IMR-90 (cell line): ENCODE measurements at regions not wholly inside any gene's neighbourhood (a gene's known extent, or its start where the extent isn't known, plus 50 kb on each side); places are given as distances from the start of the nearest gene placed in this dataset.
A peak's percentile ranks its signal among the peaks of the same experiment; 100 is the strongest.
"Not testable (repeated sequence)": the region's sequence is repeated elsewhere in the genome, so short reads cannot be mapped to it uniquely, and the experiment has no call there.

Experiments
- ATAC-seq: fragments of 200-7000 bp; cut with Tn5 transposase; 2 replicates; pipeline ENCODE4 v1.9.1; 2020; ENCODE audit warnings: low read depth, mild to moderate bottlenecking, moderate library complexity
- BruUV-seq: library from RNA; stranded (reverse); fragments of 400-500 nt; replicated peaks from 2 replicates; lab custom pipeline; 2021; lab: Mats Ljungman, UMichigan
- CTCF ChIA-PET: fragments of 300-600 bp; formaldehyde crosslinking; extraction: SDS; loops from one replicate; lab custom pipeline; 2021; ENCODE audit warnings: antibody characterized with exemption; lab: Yijun Ruan, JAX
- POLR2A ChIA-PET: fragments of 300-600 bp; sonication (Branson Sonifier 250); formaldehyde crosslinking; loops from one replicate; lab custom pipeline; 2022; ENCODE audit warnings: antibody characterized with exemption; ENCODE audit not compliant: unreplicated experiment; lab: Charles Lee
- DNase-seq: peaks from one replicate; pipeline ENCODE4 v3.0.0; 2013
- H2AFZ ChIP-seq: replicated peaks from 2 replicates; pipeline ENCODE3; 2013; ENCODE audit warnings: low read length, mild to moderate bottlenecking; ENCODE audit not compliant: poor library complexity
- H2AK5ac ChIP-seq: 2 replicates; pipeline ENCODE4 v1.6.1; 2013; ENCODE audit warnings: low read depth, low read length, inconsistent platforms
- H2AK9ac ChIP-seq: replicated peaks from 2 replicates; pipeline ENCODE3; 2013; ENCODE audit warnings: mild to moderate bottlenecking, low read depth, low read length, moderate library complexity; ENCODE audit not compliant: poor library complexity
- H2BK120ac ChIP-seq: 2 replicates; pipeline ENCODE4 v1.6.1; 2013; ENCODE audit warnings: low read depth, low read length, inconsistent platforms
- H2BK15ac ChIP-seq: 3 replicates; pipeline ENCODE4 v1.6.1; 2013; ENCODE audit warnings: low read depth, low read length, inconsistent platforms
- H2BK20ac ChIP-seq: 2 replicates; pipeline ENCODE4 v1.6.1; 2013; ENCODE audit warnings: low read depth, mild to moderate bottlenecking, inconsistent platforms, low read length, moderate library complexity
- H2BK5ac ChIP-seq: 2 replicates; pipeline ENCODE4 v1.6.1; 2013; ENCODE audit warnings: mild to moderate bottlenecking, low read depth, low read length, inconsistent platforms; ENCODE audit not compliant: poor library complexity, severe bottlenecking
- H3K14ac ChIP-seq: replicated peaks from 2 replicates; pipeline ENCODE4 v1.6.1; 2013; ENCODE audit warnings: low read depth, low read length, inconsistent platforms
- H3K18ac ChIP-seq: 2 replicates; pipeline ENCODE4 v1.6.1; 2013; ENCODE audit warnings: low read depth, low read length, control low read depth
- H3K23ac ChIP-seq: 2 replicates; pipeline ENCODE4 v1.6.1; 2013; ENCODE audit warnings: low read depth, low read length, inconsistent platforms
- H3K27ac ChIP-seq: 2 replicates; pipeline ENCODE4 v1.5.1; 2013; ENCODE audit warnings: mild to moderate bottlenecking, control low read depth, low read length; ENCODE audit not compliant: insufficient read depth
- H3K27me3 ChIP-seq: 2 replicates; pipeline ENCODE4 v1.6.1; 2013; ENCODE audit warnings: low read length; ENCODE audit not compliant: control insufficient read depth, insufficient read depth
- H3K36me3 ChIP-seq: 2 replicates; pipeline ENCODE4 v1.6.1; 2013; ENCODE audit warnings: low read length, mixed read lengths; ENCODE audit not compliant: control insufficient read depth, insufficient read depth
- H3K4ac ChIP-seq: 2 replicates; pipeline ENCODE4 v1.6.1; 2013; ENCODE audit warnings: low read depth, low read length, inconsistent platforms
- H3K4me1 ChIP-seq: 2 replicates; pipeline ENCODE4 v1.6.1; 2013; ENCODE audit warnings: low read length, mixed read lengths; ENCODE audit not compliant: control insufficient read depth, insufficient read depth
- H3K4me2 ChIP-seq: 2 replicates; pipeline ENCODE4 v1.6.1; 2013; ENCODE audit warnings: low read depth, mild to moderate bottlenecking, control low read depth, low read length, moderate library complexity
- H3K4me3 ChIP-seq: 2 replicates; pipeline ENCODE4 v1.5.1; 2013; ENCODE audit warnings: low read depth, mild to moderate bottlenecking, control low read depth, low read length, moderate library complexity; ENCODE audit not compliant: insufficient read depth
- H3K56ac ChIP-seq: 2 replicates; pipeline ENCODE4 v1.6.1; 2013; ENCODE audit warnings: low read length, inconsistent platforms; ENCODE audit not compliant: insufficient read depth; ENCODE audit errors: extremely low read depth
- H3K79me1 ChIP-seq, 2 experiments: 2 replicates each; pipeline ENCODE4 v1.6.1; 2013; ENCODE audit warnings: low read length in 2 of 2, inconsistent platforms in 1 of 2, low read depth in 1 of 2
- H3K9ac ChIP-seq: 2 replicates; pipeline ENCODE4 v1.6.1; 2013; ENCODE audit warnings: low read depth, low read length, control low read depth
- H3K9me1 ChIP-seq: 2 replicates; pipeline ENCODE4 v1.6.1; 2013; ENCODE audit warnings: low read length, inconsistent platforms; ENCODE audit not compliant: insufficient read depth
- H3K9me3 ChIP-seq: 2 replicates; pipeline ENCODE4 v1.6.1; 2013; ENCODE audit warnings: low read length; ENCODE audit not compliant: control insufficient read depth, insufficient read depth
- H4K20me1 ChIP-seq: 2 replicates; pipeline ENCODE4 v1.6.1; 2013; ENCODE audit warnings: low read length, inconsistent platforms; ENCODE audit not compliant: insufficient read depth
- H4K5ac ChIP-seq: 2 replicates; pipeline ENCODE4 v1.6.1; 2013; ENCODE audit warnings: mild to moderate bottlenecking, low read depth, low read length, control low read depth
- H4K8ac ChIP-seq, 2 experiments: 2 replicates each; pipeline ENCODE4 v1.6.1; 2013; ENCODE audit warnings: low read depth in 2 of 2, low read length in 2 of 2, control low read depth in 1 of 2, inconsistent platforms in 1 of 2
- H4K91ac ChIP-seq: 2 replicates; pipeline ENCODE4 v1.6.1; 2013; ENCODE audit warnings: low read depth, low read length, inconsistent platforms; ENCODE audit not compliant: insufficient read depth
- WGBS, 2 experiments: methylation state at CpG; one replicate each; pipeline versions ENCODE4 v1.1.5 to v1.1.7; 2013; ENCODE audit warnings: missing lambda C conversion rate in 2 of 2; ENCODE audit not compliant: insufficient read length in 1 of 2; ENCODE audit errors: extremely low coverage in 2 of 2; 5-methylcytosine and 5-hydroxymethylcytosine counted together
- dilution Hi-C: fragments of 300-500 bp; cut with HindIII; formaldehyde crosslinking; loops from one replicate; pipeline ENCODE4 v1.14.3; 2018; ENCODE audit warnings: low sequenced_read_pairs; ENCODE audit not compliant: unreplicated experiment
- in situ Hi-C: fragments of 300-500 bp; cut with MboI; formaldehyde crosslinking; loops from 3 replicates; pipeline ENCODE4 v1.14.3; 2019; ENCODE audit warnings: low sequenced_read_pairs, inconsistent platforms, mixed read lengths
- intact Hi-C: fragments of 100-400 bp; cut with micrococcal nuclease; formaldehyde crosslinking; loops from 2 replicates; pipeline ENCODE4 v1.10.0; 2022

GRCh38 chr1:149285205-149285604 lies 181.9 kb upstream of the NBPF9 start:
- H3K23ac ChIP-seq, H3K4me1 ChIP-seq, DNase-seq, H3K9me3 ChIP-seq, BruUV-seq, H2AFZ ChIP-seq, H3K56ac ChIP-seq, H2AK5ac ChIP-seq, H3K9ac ChIP-seq, H2BK5ac ChIP-seq, H4K91ac ChIP-seq, CTCF ChIA-PET, H4K5ac ChIP-seq, H2BK15ac ChIP-seq, H3K14ac ChIP-seq, in situ Hi-C loops, H4K20me1 ChIP-seq, H3K9me1 ChIP-seq, H2BK120ac ChIP-seq, H2AK9ac ChIP-seq, H3K4me2 ChIP-seq, POLR2A ChIA-PET, H2BK20ac ChIP-seq, H4K8ac ChIP-seq, H3K4ac ChIP-seq, H3K27me3 ChIP-seq, H3K36me3 ChIP-seq, H3K4me3 ChIP-seq, H3K79me1 ChIP-seq, dilution Hi-C loops, intact Hi-C loops, H3K18ac ChIP-seq, H3K27ac ChIP-seq: not testable (repeated sequence)
- WGBS, 2 experiments, result no CpG with 5 or more reads among the region's 14 CpGs
- ATAC-seq, result peak; percentile 58

- POLR2A ChIA-PET, H3K56ac ChIP-seq, H3K36me3 ChIP-seq, H2AFZ ChIP-seq, H3K79me1 ChIP-seq, H2BK5ac ChIP-seq, H3K27me3 ChIP-seq, H3K9me1 ChIP-seq, H2AK9ac ChIP-seq, H3K9ac ChIP-seq, in situ Hi-C loops, H4K20me1 ChIP-seq, H3K18ac ChIP-seq, H4K91ac ChIP-seq, H2BK20ac ChIP-seq, H3K9me3 ChIP-seq, H2BK15ac ChIP-seq, H2BK120ac ChIP-seq, H2AK5ac ChIP-seq, H3K4me3 ChIP-seq, DNase-seq, BruUV-seq, intact Hi-C loops, H3K27ac ChIP-seq, H3K4me1 ChIP-seq, dilution Hi-C loops, H3K14ac ChIP-seq, H4K5ac ChIP-seq, H3K23ac ChIP-seq, H3K4ac ChIP-seq, H4K8ac ChIP-seq, CTCF ChIA-PET: not testable (repeated sequence)
- peak overlapping the region; percentile 3; the same call in 1 of the 2 replicates for H3K4me2 ChIP-seq
- peak; percentile 92 for ATAC-seq
- WGBS, 2 experiments, result no CpG with 5 or more reads among the region's 38 CpGs
Measured at GRCh38 chr1:149285638-149286037, 182.3 kb upstream of the NBPF9 start.
